NCI-H128 (cell line): ENCODE measurements at regions not wholly inside any gene's neighbourhood (a gene's known extent, or its start where the extent isn't known, plus 50 kb on each side); places are given as distances from the start of the nearest gene placed in this dataset.

Experiments used
- DNase-seq: peaks from one replicate; lab custom pipeline; 2025; ENCODE audit not compliant: unreplicated experiment; lab: John Stamatoyannopoulos, UW

- no peak for DNase-seq
Observed at GRCh38 chr4:159003420-159004253, 99.2 kb upstream of the RAPGEF2 start.

- no peak for DNase-seq
Observed at GRCh38 chr4:159006202-159006601, 96.7 kb upstream of the RAPGEF2 start.

- no peak for DNase-seq
Observed at GRCh38 chr4:159008671-159009070, 94.2 kb upstream of the RAPGEF2 start.

GRCh38 chr4:159009521-159009920 lies 93.4 kb upstream of the RAPGEF2 start:
- no peak for DNase-seq

GRCh38 chr4:159010100-159010499 lies 92.8 kb upstream of the RAPGEF2 start:
- no peak for DNase-seq

DNA sequence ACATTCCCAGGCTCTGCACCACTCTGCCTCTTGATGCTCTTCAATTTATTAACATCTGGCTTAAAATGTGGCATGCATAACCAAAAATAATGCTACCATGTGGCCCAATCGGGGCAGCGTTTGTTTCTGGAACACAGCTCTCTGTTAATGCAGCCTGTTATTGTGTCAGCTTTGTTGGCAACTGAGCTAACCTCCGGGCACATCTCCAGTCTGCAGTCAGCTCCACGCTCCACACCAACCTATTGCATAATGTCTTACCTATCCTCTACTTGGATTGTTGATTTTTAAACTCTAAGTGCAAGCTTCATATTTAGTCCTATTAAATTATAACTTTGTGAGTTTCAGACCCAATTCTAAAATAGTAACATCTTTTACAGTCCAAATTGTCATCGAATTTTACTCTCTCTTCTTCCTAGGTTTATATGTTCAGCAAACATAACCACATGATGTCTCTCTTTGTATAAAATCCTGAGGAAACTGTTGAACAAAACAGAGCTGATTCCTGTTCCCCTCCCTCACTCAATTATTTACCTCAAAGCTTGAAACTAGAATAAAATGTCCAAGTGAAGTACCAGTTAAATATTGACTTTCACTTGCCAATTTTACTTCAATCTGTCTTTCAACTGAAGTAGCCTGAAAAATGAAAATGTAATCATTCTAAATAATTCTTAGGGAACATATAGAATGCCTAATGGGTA lies 92.2 kb upstream of the RAPGEF2 start:
- no peak for DNase-seq

- DNase-seq, result no peak
Observed at GRCh38 chr4:159012381-159012780, 90.5 kb upstream of the RAPGEF2 start.

DNA sequence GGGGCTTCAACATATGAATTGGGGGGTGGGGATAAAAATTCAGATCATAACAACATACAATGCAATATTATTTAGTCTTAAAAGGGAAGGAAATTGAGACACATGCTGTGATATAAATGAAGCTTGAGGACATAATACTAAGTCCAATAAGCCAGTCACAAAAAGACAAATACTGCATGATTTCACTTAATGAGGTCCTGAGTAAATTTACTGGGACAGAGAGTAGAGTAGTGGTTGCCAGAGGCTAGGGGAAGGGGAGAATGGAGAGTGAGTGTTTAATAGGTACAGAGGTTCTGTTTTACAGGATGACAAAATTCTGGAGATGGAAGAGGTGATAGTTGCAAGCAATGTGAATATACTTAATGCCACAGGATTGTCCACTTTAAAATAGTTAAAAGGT lies 89.2 kb upstream of the RAPGEF2 start:
- DNase-seq, result no peak

DNA sequence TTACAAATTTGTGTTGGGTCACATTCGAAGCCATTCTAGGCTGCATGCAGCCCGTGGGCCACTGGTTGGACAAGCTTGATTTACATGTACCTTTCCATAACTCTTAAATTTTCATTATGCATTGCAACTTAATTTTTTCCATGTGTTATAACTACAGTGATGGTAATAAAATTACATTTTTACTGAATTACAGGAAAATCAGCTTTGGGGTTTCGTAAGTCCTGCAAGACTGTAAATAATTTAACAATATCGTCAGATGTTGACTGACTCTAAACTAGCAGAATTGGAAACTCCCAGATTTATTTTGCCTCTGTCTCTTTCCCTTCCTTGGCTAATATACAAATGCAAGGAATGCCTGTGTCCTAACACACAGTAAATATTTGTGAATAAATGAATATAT lies 88.0 kb upstream of the RAPGEF2 start:
- no peak for DNase-seq

- DNase-seq, result no peak
Observed at GRCh38 chr4:159015841-159016240, 87.0 kb upstream of the RAPGEF2 start.

- peak; percentile 17 for DNase-seq
Observed at GRCh38 chr4:159016593-159017024, 86.3 kb upstream of the RAPGEF2 start.

DNA sequence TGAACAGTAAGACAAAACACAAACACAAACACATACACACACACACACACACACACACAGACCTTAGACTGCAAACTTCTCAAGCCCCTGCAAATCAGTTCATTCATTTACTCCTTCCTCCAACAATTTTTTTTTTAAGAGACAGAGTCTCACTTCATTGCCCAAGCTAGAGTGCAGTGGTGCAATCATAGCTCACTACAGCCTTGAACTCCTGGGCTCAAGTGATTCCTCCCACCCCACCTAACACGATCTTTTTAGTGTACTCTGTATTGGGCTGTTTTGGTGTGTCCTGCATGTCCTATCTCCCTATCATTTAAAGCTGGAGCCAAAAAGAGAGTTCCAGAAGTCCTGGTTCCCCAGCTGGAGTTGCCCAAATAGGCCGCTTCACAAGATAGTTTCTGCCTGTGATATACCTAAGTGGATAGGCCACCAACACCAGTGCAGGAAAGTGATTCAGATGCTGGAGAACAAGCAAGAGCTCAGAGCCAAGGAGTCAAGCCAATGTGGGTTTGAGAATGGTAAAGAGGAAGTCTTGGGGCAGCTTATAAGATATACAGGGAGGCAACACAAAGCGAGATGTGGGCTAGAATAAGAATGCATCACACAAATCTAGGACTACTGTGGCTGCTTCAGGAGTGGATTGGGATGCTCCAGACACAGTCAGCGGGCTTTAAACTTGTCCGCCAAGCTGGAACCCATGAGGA lies 85.4 kb upstream of the RAPGEF2 start:
- no peak for DNase-seq

GRCh38 chr4:159018062-159018629 lies 84.7 kb upstream of the RAPGEF2 start:
- no peak for DNase-seq

- no peak for DNase-seq
Observed at GRCh38 chr4:159019356-159019755, 83.5 kb upstream of the RAPGEF2 start.

DNA sequence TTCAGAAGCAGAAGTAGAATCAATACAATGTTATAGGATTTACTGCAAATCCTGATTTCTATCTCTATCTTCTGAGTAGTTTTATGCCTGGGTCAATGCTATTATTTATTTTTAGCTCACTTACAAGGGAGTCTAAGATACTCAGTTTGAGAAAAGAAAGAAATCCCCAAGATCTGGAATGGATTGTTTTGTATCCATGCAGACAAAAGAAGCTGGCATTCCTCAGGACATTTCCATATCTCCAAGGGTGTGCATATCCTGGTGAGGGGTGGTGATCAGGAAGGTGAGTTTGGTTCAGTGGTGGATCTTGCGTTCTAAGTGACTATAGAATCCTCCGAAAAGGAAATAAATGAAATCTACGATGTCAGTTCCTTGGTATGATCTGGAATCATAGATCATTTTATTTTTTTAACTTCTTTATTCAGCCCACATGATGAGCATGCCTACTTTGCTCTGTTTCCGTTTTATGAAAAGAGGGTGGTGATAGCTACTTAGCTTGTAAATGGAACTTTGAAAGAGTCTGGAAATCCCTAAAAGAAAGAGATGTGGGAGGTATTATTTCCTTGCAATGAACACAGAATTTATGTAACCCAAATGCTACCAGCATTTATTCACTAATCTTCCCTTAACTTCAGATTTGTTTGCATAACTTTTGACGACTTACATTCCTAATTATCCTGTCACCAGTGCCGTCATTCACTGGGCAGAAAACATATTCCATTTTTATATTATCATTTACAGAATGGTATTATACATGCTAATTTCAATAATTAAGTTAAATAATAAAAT lies 81.1 kb upstream of the RAPGEF2 start:
- DNase-seq, result no peak

DNA sequence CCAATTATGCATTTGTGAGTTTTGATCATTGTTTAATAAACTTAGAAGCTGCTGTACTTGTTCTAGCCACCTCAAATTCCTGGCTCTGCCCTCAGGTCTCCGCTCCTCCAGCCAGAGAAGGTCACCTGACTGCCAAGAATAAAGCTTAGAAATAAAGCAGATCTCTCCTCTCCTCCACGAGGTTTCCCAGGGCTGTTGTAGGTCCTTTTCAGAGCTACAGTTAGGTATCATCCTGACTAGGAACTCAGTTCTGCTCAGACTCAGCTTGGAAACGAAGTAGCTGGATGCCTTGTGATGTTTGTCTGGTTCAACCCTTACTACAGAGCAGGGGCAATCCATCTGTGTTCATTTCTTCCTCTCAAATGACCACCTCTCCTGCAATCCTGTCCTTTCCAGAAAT lies 79.1 kb upstream of the RAPGEF2 start:
- DNase-seq, result no peak

- DNase-seq, result no peak
Observed at GRCh38 chr4:159024266-159024665, 78.6 kb upstream of the RAPGEF2 start.

DNA sequence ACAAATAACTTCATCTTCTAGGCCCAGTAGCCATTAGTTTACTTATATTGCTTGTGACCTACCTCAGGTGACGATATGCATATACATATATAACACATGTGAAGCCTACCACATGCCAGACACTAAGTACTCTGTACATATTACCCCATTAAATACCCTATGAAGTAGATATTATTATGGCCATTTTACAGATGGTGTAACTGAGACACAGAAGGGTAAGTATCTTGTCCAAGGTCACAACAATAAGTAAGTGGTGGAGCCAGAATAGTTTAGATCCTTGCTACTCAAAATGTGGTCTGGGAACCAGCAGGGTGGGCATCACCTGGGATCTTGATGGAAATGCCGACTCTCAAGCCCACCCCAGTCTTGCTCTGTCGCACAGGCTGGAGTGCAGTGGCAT lies 78.1 kb upstream of the RAPGEF2 start:
- no peak for DNase-seq

DNA sequence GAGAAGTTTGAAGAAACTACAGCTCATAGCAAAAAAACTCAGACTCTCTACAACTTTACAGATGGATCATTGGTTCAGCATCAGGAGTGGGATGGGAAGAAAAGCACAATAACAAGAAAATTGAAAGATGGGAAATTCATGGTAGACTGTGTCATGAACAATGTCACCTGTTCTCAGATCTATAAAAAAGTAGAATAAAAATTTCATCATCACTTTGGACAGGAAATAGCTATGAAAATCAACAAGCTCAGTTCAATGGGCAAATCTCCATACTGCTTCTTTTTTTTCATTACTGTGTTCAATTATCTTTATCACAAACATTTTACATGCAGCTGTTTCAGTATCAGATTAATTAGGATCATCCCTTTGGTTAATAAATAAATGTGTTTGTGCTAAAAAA lies 76.5 kb upstream of the RAPGEF2 start:
- DNase-seq, result no peak

- no peak for DNase-seq
Observed at GRCh38 chr4:159027535-159027934, 75.3 kb upstream of the RAPGEF2 start.

DNA sequence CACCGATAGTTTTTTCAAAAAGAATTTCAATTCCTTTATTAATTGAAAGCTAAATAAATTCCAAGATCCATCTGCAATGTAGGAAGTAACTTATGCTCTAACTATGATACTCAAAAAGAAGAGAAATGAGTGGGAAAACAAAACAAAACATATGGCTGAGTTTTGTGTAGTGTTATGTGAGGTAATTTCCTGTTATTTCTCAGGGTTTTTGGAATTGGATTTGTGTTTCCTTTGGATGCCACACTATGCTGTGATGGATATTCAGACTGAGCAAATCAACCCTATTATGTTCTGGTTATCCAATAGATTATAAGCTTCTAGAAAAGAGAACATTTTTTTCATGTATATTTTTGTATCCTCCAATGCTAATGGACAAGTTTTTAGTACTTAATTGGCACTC lies 73.4 kb upstream of the RAPGEF2 start:
- DNase-seq, result no peak
